DOHH2 (cell line): ENCODE measurements at regions not wholly inside any gene's neighbourhood (a gene's known extent, or its start where the extent isn't known, plus 50 kb on each side); places are given as distances from the start of the nearest gene placed in this dataset.

Source experiments
- H3F3A ChIP-seq: fragments of 200-600 bp; sonication (generic), shearing (Covaris generic); 2 replicates; pipeline ENCODE4 v1.6.0; 2016; ENCODE audit warnings: antibody characterized with exemption, mild to moderate bottlenecking; ENCODE audit not compliant: control insufficient read depth, insufficient read depth
- H3K27ac ChIP-seq: fragments of 200-600 bp; sonication (generic); 2 replicates; pipeline ENCODE4 v1.5.1; 2014; ENCODE audit warnings: low read depth, mild to moderate bottlenecking, low read length, moderate library complexity
- H3K27me3 ChIP-seq: fragments of 200-600 bp; sonication (generic); 2 replicates; pipeline ENCODE4 v1.6.1; 2014; ENCODE audit warnings: mild to moderate bottlenecking, low read length, mixed read lengths; ENCODE audit not compliant: control insufficient read depth
- H3K36me3 ChIP-seq: fragments of 200-600 bp; sonication (generic); 2 replicates; pipeline ENCODE4 v1.6.1; 2014; ENCODE audit warnings: mild to moderate bottlenecking, low read length, moderate library complexity, mixed read lengths; ENCODE audit not compliant: control insufficient read depth
- H3K4me1 ChIP-seq: fragments of 200-600 bp; sonication (generic); 2 replicates; pipeline ENCODE4 v1.6.1; 2014; ENCODE audit warnings: mild to moderate bottlenecking, low read length, mixed read lengths; ENCODE audit not compliant: control insufficient read depth
- H3K4me2 ChIP-seq: fragments of 200-600 bp; sonication (generic); 2 replicates; pipeline ENCODE4 v1.6.0; 2014; ENCODE audit warnings: mild to moderate bottlenecking, low read length, moderate library complexity
- H3K4me3 ChIP-seq: fragments of 200-600 bp; sonication (generic); 2 replicates; pipeline ENCODE4 v1.5.1; 2014; ENCODE audit warnings: mild to moderate bottlenecking, low read length, mixed read lengths
- H3K79me2 ChIP-seq: fragments of 200-600 bp; sonication (generic); 2 replicates; pipeline ENCODE4 v1.6.1; 2014; ENCODE audit warnings: mild to moderate bottlenecking, low read length, mixed read lengths; ENCODE audit not compliant: control insufficient read depth
- H3K9me2 ChIP-seq: fragments of 200-600 bp; sonication (generic); replicated peaks from 2 replicates; pipeline ENCODE4 v1.6.1; 2014; ENCODE audit warnings: mild to moderate bottlenecking, low read length, mixed read lengths; ENCODE audit not compliant: control insufficient read depth
- H3K9me3 ChIP-seq: fragments of 200-600 bp; sonication (generic); 2 replicates; pipeline ENCODE4 v1.6.1; 2014; ENCODE audit warnings: antibody characterized with exemption, low read length, mixed read lengths; ENCODE audit not compliant: control insufficient read depth, insufficient read depth
- H4K20me1 ChIP-seq: fragments of 200-600 bp; sonication (generic); 2 replicates; pipeline ENCODE4 v1.6.0; 2014; ENCODE audit warnings: low read depth, mild to moderate bottlenecking, antibody characterized with exemption, low read length, moderate library complexity; ENCODE audit not compliant: control insufficient read depth, insufficient read depth
- EZH2phosphoT487 ChIP-seq: fragments of 200-600 bp; sonication (generic); IDR thresholded peaks from 2 replicates; pipeline ENCODE4 v1.6.1; 2017; ENCODE audit warnings: borderline replicate concordance, mild to moderate bottlenecking, antibody characterized with exemption, low read length, moderate library complexity, mixed read lengths
- TF ChIP-seq, protein P1 (sequence below): fragments of 200-600 bp; sonication (generic); IDR thresholded peaks from one replicate; pipeline ENCODE4 v1.5.1; 2014; ENCODE audit warnings: antibody characterized with exemption, mild to moderate bottlenecking, low read depth, low read length; ENCODE audit not compliant: poor library complexity, severe bottlenecking

DNA sequence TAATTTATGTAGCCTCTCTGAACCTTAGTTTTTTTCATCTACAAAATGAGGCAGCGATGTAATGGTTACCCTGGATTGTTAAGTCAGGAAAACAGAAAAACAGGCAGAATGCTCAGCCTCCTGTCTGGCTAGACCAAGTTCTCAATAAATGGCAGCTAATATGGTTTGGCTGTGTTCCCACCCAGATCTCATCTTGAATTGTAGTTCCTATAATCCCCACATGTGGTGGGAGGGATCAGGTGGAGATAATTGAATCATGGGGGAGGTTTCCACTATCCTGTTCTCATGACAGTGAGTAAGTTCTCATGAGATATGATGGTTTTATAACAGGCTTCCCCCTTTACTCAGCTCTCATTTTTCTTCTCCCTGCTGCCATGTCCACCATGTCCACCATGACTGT lies 220.0 kb downstream of the CMPK2 start:
- no peaks in the 10 kb centered on the region for H3K36me3 ChIP-seq
- no peak overlapping the region for H3K4me3 ChIP-seq
- H3K9me3 ChIP-seq: no peaks in the 10 kb centered on the region
- H3F3A ChIP-seq: no peaks in the 10 kb centered on the region
- no peaks in the 10 kb centered on the region for H4K20me1 ChIP-seq
- H3K27me3 ChIP-seq: no peaks in the 10 kb centered on the region
- H3K4me1 ChIP-seq: no peaks in the 10 kb centered on the region
- no peak overlapping the region for H3K27ac ChIP-seq
- no peak overlapping the region for H3K4me2 ChIP-seq
- no peaks in the 10 kb centered on the region for H3K79me2 ChIP-seq
- H3K9me2 ChIP-seq: no peaks in the 10 kb centered on the region; the same call in 1 of the 2 replicates
- TF ChIP-seq EZH2phosphoT487: no peak
- TF ChIP-seq, protein P1, sequence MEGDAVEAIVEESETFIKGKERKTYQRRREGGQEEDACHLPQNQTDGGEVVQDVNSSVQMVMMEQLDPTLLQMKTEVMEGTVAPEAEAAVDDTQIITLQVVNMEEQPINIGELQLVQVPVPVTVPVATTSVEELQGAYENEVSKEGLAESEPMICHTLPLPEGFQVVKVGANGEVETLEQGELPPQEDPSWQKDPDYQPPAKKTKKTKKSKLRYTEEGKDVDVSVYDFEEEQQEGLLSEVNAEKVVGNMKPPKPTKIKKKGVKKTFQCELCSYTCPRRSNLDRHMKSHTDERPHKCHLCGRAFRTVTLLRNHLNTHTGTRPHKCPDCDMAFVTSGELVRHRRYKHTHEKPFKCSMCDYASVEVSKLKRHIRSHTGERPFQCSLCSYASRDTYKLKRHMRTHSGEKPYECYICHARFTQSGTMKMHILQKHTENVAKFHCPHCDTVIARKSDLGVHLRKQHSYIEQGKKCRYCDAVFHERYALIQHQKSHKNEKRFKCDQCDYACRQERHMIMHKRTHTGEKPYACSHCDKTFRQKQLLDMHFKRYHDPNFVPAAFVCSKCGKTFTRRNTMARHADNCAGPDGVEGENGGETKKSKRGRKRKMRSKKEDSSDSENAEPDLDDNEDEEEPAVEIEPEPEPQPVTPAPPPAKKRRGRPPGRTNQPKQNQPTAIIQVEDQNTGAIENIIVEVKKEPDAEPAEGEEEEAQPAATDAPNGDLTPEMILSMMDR: no peak

DNA sequence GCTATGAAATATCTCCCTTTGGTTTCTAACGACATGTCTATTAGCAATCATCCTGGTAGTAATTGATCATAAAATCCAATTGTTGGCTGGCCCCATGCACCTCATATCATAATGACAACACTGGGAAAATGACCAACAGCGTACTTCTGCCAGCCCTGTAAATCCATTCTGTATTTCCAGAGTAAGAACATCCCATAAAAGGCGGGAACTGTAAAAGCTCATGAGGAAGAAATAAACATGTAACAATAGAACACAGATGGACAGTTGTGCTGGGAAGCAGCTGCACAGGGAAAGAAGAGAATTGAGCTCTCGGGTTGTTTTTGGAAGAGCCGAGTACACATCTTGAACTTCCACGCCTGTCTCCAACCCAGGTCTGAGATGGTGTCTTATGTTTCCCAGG lies 218.7 kb downstream of the CMPK2 start:
- H3K4me2 ChIP-seq: no peak overlapping the region
- H3F3A ChIP-seq: no peaks in the 10 kb centered on the region
- no peaks in the 10 kb centered on the region for H3K36me3 ChIP-seq
- no peaks in the 10 kb centered on the region for H3K4me1 ChIP-seq
- H3K4me3 ChIP-seq: no peak overlapping the region
- H3K27me3 ChIP-seq: no peaks in the 10 kb centered on the region
- H3K9me3 ChIP-seq: no peaks in the 10 kb centered on the region
- no peak overlapping the region for H3K27ac ChIP-seq
- H3K9me2 ChIP-seq: no peaks in the 10 kb centered on the region; the same call in 1 of the 2 replicates
- TF ChIP-seq, protein P1: no peak
- TF ChIP-seq EZH2phosphoT487: no peak
- no peaks in the 10 kb centered on the region for H3K79me2 ChIP-seq
- H4K20me1 ChIP-seq: no peaks in the 10 kb centered on the region

DNA sequence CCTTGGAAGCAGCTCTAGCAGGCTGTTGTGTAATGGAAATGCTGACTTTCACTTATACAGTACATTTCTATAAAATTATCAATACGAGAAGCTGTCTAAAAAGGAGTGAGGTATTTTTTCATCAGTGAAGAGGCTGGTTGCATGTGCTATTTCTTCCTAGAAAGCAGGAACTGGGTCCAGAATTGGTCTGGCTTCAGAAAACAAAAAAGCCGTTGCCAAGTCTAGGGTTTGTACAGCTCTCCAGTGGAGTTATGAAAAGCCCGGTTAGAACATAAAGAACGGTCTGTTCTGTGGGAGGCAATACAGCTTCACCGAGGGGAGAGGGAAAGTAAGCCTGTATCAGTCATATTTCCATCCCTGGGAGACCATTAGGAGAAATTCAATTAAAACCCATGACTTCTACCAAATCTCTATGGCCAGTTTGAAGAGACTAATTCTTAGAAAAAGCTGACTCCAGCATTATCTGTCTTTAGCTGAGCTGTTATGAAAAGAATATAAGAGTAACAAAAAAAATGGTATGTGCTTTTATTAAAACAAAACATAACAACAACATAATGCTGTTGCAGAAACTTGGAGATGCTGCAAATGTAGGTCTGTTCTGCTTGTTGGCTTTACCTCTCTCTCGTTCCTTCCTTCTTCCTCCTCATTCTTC lies 217.0 kb downstream of the CMPK2 start:
- no peaks in the 10 kb centered on the region for H3K9me3 ChIP-seq
- no peaks in the 10 kb centered on the region for H3K27me3 ChIP-seq
- no peak overlapping the region for H3K27ac ChIP-seq
- H3K9me2 ChIP-seq: no peaks in the 10 kb centered on the region; the same call in 1 of the 2 replicates
- TF ChIP-seq, protein P1: no peak
- TF ChIP-seq EZH2phosphoT487: no peak
- no peaks in the 10 kb centered on the region for H3K4me1 ChIP-seq
- H3K79me2 ChIP-seq: no peaks in the 10 kb centered on the region
- H3K4me3 ChIP-seq: no peak overlapping the region
- no peaks in the 10 kb centered on the region for H3K36me3 ChIP-seq
- H4K20me1 ChIP-seq: no peaks in the 10 kb centered on the region
- no peak overlapping the region for H3K4me2 ChIP-seq
- no peaks in the 10 kb centered on the region for H3F3A ChIP-seq
